HEK293 (cell line): ENCODE measurements at regions not wholly inside any gene's neighbourhood (a gene's known extent, or its start where the extent isn't known, plus 50 kb on each side); places are given as distances from the start of the nearest gene placed in this dataset.

Experiments
- ATF2 ChIP-seq: fragments of 450-650 bp; formaldehyde crosslinking; IDR thresholded peaks from 2 replicates; pipeline ENCODE4 v1.5.1; 2016; ENCODE audit warnings: missing biosample characterization, missing genetic modification characterization, low read depth
- SALL2 ChIP-seq: fragments of 450-650 bp; formaldehyde crosslinking; IDR thresholded peaks from 2 replicates; pipeline ENCODE4 v1.5.0; 2017; ENCODE audit warnings: missing biosample characterization, mild to moderate bottlenecking, missing genetic modification characterization, borderline replicate concordance
- ZNF114 ChIP-seq: fragments of 450-650 bp; formaldehyde crosslinking; IDR thresholded peaks from 2 replicates; pipeline ENCODE4 v1.5.0; 2017; ENCODE audit warnings: missing biosample characterization, missing genetic modification characterization
- ZNF274 ChIP-seq, 2 experiments: fragments of 200-500 bp in 1 of 2; fragments of 450-650 bp in 1 of 2; sonication (Bioruptor generic) in 1 of 2; formaldehyde crosslinking in 1 of 2; IDR thresholded peaks; 2 replicates each; pipeline versions ENCODE4 v1.5.1 to v1.6.1; 2014 to 2016; ENCODE audit warnings: borderline replicate concordance in 1 of 2, inconsistent platforms in 1 of 2, low read length in 1 of 2, missing biosample characterization in 1 of 2, missing genetic modification characterization in 1 of 2
- ZNF362 ChIP-seq: fragments of 450-650 bp; formaldehyde crosslinking; IDR thresholded peaks from 2 replicates; pipeline ENCODE4 v1.5.1; 2016; ENCODE audit warnings: missing biosample characterization, missing genetic modification characterization
- ZNF639 ChIP-seq: fragments of 450-650 bp; formaldehyde crosslinking; IDR thresholded peaks from 2 replicates; pipeline ENCODE4 v1.5.1; 2016; ENCODE audit warnings: missing biosample characterization, missing genetic modification characterization
- TF ChIP-seq, protein P1 (sequence below): fragments of 450-650 bp; formaldehyde crosslinking; IDR thresholded peaks from 2 replicates; pipeline ENCODE4 v1.5.1; 2017; ENCODE audit warnings: missing biosample characterization, missing genetic modification characterization
- TF ChIP-seq, protein P2 (sequence below): fragments of 450-650 bp; formaldehyde crosslinking; IDR thresholded peaks from 2 replicates; pipeline ENCODE4 v1.5.1; 2016; ENCODE audit warnings: missing biosample characterization, missing genetic modification characterization

DNA sequence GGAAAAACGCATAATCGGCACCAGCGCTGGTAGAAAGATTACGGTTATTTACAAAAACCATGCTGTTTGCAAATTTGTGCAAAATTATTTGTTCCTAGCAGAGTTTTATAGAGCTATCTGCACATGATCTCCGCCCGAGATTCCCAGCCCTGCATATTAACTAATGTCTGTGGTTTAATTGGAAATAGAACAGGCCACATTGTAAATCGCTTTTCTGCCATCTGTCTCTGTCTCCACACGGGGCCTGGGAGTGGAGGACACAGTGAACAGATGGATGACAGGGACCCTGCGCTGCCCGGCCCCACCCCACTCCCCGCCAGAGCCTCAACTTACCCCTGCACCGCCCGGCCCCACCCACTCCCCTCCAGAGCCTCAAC is 126.9 kb downstream of the FAM53A start:
- TF ChIP-seq, protein P1, sequence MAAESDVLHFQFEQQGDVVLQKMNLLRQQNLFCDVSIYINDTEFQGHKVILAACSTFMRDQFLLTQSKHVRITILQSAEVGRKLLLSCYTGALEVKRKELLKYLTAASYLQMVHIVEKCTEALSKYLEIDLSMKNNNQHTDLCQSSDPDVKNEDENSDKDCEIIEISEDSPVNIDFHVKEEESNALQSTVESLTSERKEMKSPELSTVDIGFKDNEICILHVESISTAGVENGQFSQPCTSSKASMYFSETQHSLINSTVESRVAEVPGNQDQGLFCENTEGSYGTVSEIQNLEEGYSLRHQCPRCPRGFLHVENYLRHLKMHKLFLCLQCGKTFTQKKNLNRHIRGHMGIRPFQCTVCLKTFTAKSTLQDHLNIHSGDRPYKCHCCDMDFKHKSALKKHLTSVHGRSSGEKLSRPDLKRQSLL = no peak
- TF ChIP-seq SALL2 (tag by site-specific recombination) (no peak), ZNF362 (tag by site-specific recombination) (no peak), ZNF114 (tag by site-specific recombination) (no peak), ZNF274 (IDR thresholded peaks at IDR 0.05; ENCODE audit: low read length) (no peak), ZNF274 (tag by site-specific recombination; IDR thresholded peaks at IDR 0.05; ENCODE audit: borderline replicate concordance) (no peak), ZNF639 (tag by site-specific recombination) (no peak), ATF2 (tag by site-specific recombination) (no peak)
- TF ChIP-seq, protein P2, sequence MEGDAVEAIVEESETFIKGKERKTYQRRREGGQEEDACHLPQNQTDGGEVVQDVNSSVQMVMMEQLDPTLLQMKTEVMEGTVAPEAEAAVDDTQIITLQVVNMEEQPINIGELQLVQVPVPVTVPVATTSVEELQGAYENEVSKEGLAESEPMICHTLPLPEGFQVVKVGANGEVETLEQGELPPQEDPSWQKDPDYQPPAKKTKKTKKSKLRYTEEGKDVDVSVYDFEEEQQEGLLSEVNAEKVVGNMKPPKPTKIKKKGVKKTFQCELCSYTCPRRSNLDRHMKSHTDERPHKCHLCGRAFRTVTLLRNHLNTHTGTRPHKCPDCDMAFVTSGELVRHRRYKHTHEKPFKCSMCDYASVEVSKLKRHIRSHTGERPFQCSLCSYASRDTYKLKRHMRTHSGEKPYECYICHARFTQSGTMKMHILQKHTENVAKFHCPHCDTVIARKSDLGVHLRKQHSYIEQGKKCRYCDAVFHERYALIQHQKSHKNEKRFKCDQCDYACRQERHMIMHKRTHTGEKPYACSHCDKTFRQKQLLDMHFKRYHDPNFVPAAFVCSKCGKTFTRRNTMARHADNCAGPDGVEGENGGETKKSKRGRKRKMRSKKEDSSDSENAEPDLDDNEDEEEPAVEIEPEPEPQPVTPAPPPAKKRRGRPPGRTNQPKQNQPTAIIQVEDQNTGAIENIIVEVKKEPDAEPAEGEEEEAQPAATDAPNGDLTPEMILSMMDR (tag by site-specific recombination) = no peak
